K562 (cell line): ENCODE measurements at regions not wholly inside any gene's neighbourhood (a gene's known extent, or its start where the extent isn't known, plus 50 kb on each side); places are given as distances from the start of the nearest gene placed in this dataset.

Experiments used
- BHLHE40 ChIP-seq: IDR thresholded peaks from 2 replicates; pipeline ENCODE4 v1.6.1; 2011; ENCODE audit warnings: low read length, improper control_type of control experiment
- C11orf30 ChIP-seq: fragments of 450-650 bp; IDR thresholded peaks from 2 replicates; pipeline ENCODE4 v1.6.1; 2016; ENCODE audit warnings: low read depth, mild to moderate bottlenecking
- CAMTA2 ChIP-seq: fragments of 250-450 bp; sonication (Bioruptor Pico); conservative IDR thresholded peaks from 2 replicates; pipeline ENCODE4 v1.5.1; 2022
- ELF2 ChIP-seq: fragments of 250-450 bp; sonication (Bioruptor Pico); IDR thresholded peaks from 2 replicates; pipeline ENCODE4 v1.5.0; 2021; ENCODE audit warnings: mild to moderate bottlenecking
- EP400 ChIP-seq: fragments of 450-650 bp; IDR thresholded peaks from 2 replicates; pipeline ENCODE4 v1.6.1; 2017; ENCODE audit warnings: antibody characterized with exemption, mild to moderate bottlenecking, moderate library complexity
- HDAC2 ChIP-seq: fragments of 450-650 bp; IDR thresholded peaks from 2 replicates; pipeline ENCODE4 v1.6.1; 2016; ENCODE audit warnings: mild to moderate bottlenecking
- HEY1 ChIP-seq: fragments of 250-450 bp; sonication (Bioruptor Pico); IDR thresholded peaks from 2 replicates; pipeline ENCODE4 v1.5.0; 2020; ENCODE audit warnings: mild to moderate bottlenecking, moderate library complexity, borderline replicate concordance
- HNRNPH1 ChIP-seq: fragments of 200-400 bp; formaldehyde crosslinking; optimal IDR thresholded peaks from 2 replicates; pipeline ENCODE3; 2017; ENCODE audit warnings: low read depth, mild to moderate bottlenecking, low read length, moderate library complexity
- HSF4 ChIP-seq: fragments of 250-450 bp; sonication (Bioruptor Pico); IDR thresholded peaks from 2 replicates; pipeline ENCODE4 v2.1.2; 2022; ENCODE audit warnings: mild to moderate bottlenecking, moderate library complexity, borderline replicate concordance
- KDM2B ChIP-seq: fragments of 250-450 bp; sonication (Bioruptor Pico); IDR thresholded peaks from 2 replicates; pipeline ENCODE4 v1.8.0; 2021; ENCODE audit warnings: mild to moderate bottlenecking, moderate library complexity
- POLR2H ChIP-seq: IDR thresholded peaks from 2 replicates; pipeline ENCODE4 v1.6.1; 2016; ENCODE audit warnings: missing genetic modification characterization, low read depth, mild to moderate bottlenecking, control low read depth, missing compliant biosample characterization, moderate library complexity
- RBBP5 ChIP-seq: fragments of 200-600 bp; sonication (generic); IDR thresholded peaks from 2 replicates; pipeline ENCODE4 v1.6.1; 2012; ENCODE audit warnings: borderline replicate concordance, mild to moderate bottlenecking, low read length, control low read depth, inconsistent platforms; ENCODE audit not compliant: insufficient read depth, poor library complexity, severe bottlenecking
- RBM25 ChIP-seq: fragments of 200-400 bp; formaldehyde crosslinking; IDR thresholded peaks from 2 replicates; pipeline ENCODE4 v1.6.1; 2018; ENCODE audit warnings: low read length, low read depth, moderate library complexity; ENCODE audit not compliant: severe bottlenecking
- SMAD1 ChIP-seq: fragments of 150-350 bp; IDR thresholded peaks from 2 replicates; pipeline ENCODE4 v1.6.1; 2014; ENCODE audit warnings: low read length, low read depth; ENCODE audit not compliant: partially characterized antibody
- SMARCC2 ChIP-seq: fragments of 450-650 bp; IDR thresholded peaks from 2 replicates; pipeline ENCODE4 v1.6.1; 2017; ENCODE audit warnings: antibody characterized with exemption, moderate library complexity, mild to moderate bottlenecking, low read depth
- STAT5A ChIP-seq: IDR thresholded peaks from 2 replicates; pipeline ENCODE4 v1.6.1; 2012; ENCODE audit warnings: low read length, inconsistent platforms, borderline replicate concordance
- TAF7 ChIP-seq: fragments of 450-650 bp; IDR thresholded peaks from 2 replicates; pipeline ENCODE4 v1.6.1; 2016; ENCODE audit warnings: missing genetic modification characterization, missing compliant biosample characterization
- ZC3H11A ChIP-seq: IDR thresholded peaks from 2 replicates; pipeline ENCODE4 v1.6.1; 2012; ENCODE audit warnings: low read depth, low read length, improper control_type of control experiment
- ZKSCAN1 ChIP-seq: fragments of 150-350 bp; IDR thresholded peaks from 2 replicates; pipeline ENCODE4 v1.6.1; 2016; ENCODE audit warnings: low read depth, low read length
- ZNF165 ChIP-seq: fragments of 250-450 bp; sonication (Bioruptor Pico); IDR thresholded peaks from 2 replicates; pipeline ENCODE4 v1.4.0; 2020; ENCODE audit warnings: borderline replicate concordance
- ZNF354B ChIP-seq: fragments of 250-450 bp; sonication (Bioruptor Pico); IDR thresholded peaks from 2 replicates; pipeline ENCODE4 v1.4.0; 2020
- ZNF561 ChIP-seq: fragments of 450-650 bp; formaldehyde crosslinking; conservative IDR thresholded peaks from 2 replicates; pipeline ENCODE4 v1.4.0; 2020; ENCODE audit warnings: mild to moderate bottlenecking, moderate library complexity
- ZNF57 ChIP-seq: fragments of 450-650 bp; formaldehyde crosslinking; IDR thresholded peaks from 2 replicates; pipeline ENCODE4 v1.4.0; 2020; ENCODE audit warnings: mild to moderate bottlenecking, moderate library complexity
- ZNF584 ChIP-seq: fragments of 200-800 bp; sonication (Bioruptor generic); IDR thresholded peaks from 2 replicates; pipeline ENCODE4 v1.6.1; 2016; ENCODE audit warnings: low read depth, mild to moderate bottlenecking, missing genetic modification characterization, missing compliant biosample characterization
- TF ChIP-seq, protein P1 (sequence below): sonication (generic); formaldehyde crosslinking; IDR thresholded peaks from 2 replicates; pipeline ENCODE4 v1.8.0; 2022; ENCODE audit warnings: missing genetic modification reagents, mild to moderate bottlenecking, moderate library complexity, borderline replicate concordance
- TF ChIP-seq, protein P2 (sequence below): fragments of 250-450 bp; sonication (Bioruptor Pico); IDR thresholded peaks from 2 replicates; pipeline ENCODE4 v1.8.0; 2021; ENCODE audit warnings: moderate library complexity, mild to moderate bottlenecking, inconsistent platforms
- TF ChIP-seq, protein P3 (sequence below): fragments of 250-450 bp; sonication (Bioruptor Pico); IDR thresholded peaks from 2 replicates; pipeline ENCODE4 v1.8.0; 2021; ENCODE audit warnings: borderline replicate concordance, mild to moderate bottlenecking, moderate library complexity; ENCODE audit not compliant: poor library complexity, severe bottlenecking
- TF ChIP-seq, protein P4 (sequence below): fragments of 250-450 bp; sonication (Bioruptor Pico); IDR thresholded peaks from 2 replicates; pipeline ENCODE4 v1.8.0; 2022; ENCODE audit warnings: moderate library complexity, mild to moderate bottlenecking, inconsistent platforms

DNA sequence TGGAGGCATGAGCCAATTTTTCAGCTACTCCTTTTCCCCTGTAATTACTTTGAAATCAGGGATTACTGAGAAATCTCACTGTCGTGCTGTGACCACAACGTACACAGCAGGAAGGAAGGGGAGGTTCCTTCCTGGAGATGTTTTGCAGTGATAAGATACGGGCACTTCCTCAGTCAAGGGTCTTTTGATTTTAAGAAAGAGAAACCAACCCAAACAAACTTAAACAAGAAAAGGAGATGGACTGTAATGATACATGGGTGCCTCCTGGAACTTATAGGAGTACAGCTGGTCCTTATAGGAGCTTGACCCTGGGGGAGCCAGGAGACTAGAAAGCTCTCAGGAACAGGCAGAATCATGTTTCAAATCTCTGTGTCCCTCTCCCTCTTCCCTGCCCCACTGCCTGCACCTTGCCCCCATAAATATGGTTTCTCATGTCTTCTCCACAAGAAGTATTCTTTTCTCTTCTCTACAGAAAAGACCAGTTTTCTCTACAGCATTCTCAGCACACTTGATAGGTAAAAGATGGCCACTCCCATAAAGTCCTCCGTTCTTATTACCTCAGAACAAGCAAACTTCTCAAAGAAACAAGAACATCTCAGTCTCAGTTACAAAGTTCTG is 281.1 kb upstream of the AMIGO2 start (continued):
- TF ChIP-seq EP400 (peak; percentile 30; the same call in 1 of the 2 replicates), ZKSCAN1 (no peak), HEY1 (CRISPR knock-in tag) (no peak), SMAD1 (no peak), CAMTA2 (CRISPR knock-in tag) (no peak), HDAC2 (peak; percentile 89), KDM2B (CRISPR knock-in tag) (no peak), POLR2H (tag) (peak; percentile 74), ZNF354B (CRISPR knock-in tag) (no peak), HNRNPH1 (no peak), ZNF584 (peak; percentile 58), ZNF561 (no peak), RBBP5 (no peak), ZNF57 (CRISPR knock-in tag) (no peak), SMARCC2 (peak; percentile 62), RBM25 (no peak), TAF7 (tag) (peak; percentile 39; the same call in 1 of the 2 replicates), C11orf30 (no peak), ZC3H11A (no peak), STAT5A (peak; percentile 69), ZNF165 (no peak), ELF2 (CRISPR knock-in tag) (0 out of 2 replicates have a peak, but pooled peaks have one; percentile 34), HSF4 (CRISPR knock-in tag) (no peak), BHLHE40 (peak; percentile 27; the same call in 1 of the 2 replicates)
- TF ChIP-seq, protein P1, sequence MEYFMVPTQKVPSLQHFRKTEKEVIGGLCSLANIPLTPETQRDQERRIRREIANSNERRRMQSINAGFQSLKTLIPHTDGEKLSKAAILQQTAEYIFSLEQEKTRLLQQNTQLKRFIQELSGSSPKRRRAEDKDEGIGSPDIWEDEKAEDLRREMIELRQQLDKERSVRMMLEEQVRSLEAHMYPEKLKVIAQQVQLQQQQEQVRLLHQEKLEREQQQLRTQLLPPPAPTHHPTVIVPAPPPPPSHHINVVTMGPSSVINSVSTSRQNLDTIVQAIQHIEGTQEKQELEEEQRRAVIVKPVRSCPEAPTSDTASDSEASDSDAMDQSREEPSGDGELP, result no peak
- TF ChIP-seq, protein P2, sequence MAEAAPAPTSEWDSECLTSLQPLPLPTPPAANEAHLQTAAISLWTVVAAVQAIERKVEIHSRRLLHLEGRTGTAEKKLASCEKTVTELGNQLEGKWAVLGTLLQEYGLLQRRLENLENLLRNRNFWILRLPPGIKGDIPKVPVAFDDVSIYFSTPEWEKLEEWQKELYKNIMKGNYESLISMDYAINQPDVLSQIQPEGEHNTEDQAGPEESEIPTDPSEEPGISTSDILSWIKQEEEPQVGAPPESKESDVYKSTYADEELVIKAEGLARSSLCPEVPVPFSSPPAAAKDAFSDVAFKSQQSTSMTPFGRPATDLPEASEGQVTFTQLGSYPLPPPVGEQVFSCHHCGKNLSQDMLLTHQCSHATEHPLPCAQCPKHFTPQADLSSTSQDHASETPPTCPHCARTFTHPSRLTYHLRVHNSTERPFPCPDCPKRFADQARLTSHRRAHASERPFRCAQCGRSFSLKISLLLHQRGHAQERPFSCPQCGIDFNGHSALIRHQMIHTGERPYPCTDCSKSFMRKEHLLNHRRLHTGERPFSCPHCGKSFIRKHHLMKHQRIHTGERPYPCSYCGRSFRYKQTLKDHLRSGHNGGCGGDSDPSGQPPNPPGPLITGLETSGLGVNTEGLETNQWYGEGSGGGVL, result no peak
- TF ChIP-seq, protein P3, sequence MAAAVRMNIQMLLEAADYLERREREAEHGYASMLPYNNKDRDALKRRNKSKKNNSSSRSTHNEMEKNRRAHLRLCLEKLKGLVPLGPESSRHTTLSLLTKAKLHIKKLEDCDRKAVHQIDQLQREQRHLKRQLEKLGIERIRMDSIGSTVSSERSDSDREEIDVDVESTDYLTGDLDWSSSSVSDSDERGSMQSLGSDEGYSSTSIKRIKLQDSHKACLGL, result no peak
- TF ChIP-seq, protein P4, sequence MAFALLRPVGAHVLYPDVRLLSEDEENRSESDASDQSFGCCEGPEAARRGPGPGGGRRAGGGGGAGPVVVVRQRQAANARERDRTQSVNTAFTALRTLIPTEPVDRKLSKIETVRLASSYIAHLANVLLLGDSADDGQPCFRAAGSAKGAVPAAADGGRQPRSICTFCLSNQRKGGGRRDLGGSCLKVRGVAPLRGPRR (CRISPR knock-in tag), result no peak
